Left hindlimb (tissue), 1 donor: ENCODE measurements at regions not wholly inside any gene's neighbourhood (a gene's known extent, or its start where the extent isn't known, plus 50 kb on each side); places are given as distances from the start of the nearest gene placed in this dataset.

Experiments used
- DNase-seq: peaks from one replicate; pipeline ENCODE4 v3.0.0-alpha.2; 2018

GRCh38 chr2:5751873-5752482, 59.8 kb downstream of the SOX11 start:
- DNase-seq = no peak

DNA sequence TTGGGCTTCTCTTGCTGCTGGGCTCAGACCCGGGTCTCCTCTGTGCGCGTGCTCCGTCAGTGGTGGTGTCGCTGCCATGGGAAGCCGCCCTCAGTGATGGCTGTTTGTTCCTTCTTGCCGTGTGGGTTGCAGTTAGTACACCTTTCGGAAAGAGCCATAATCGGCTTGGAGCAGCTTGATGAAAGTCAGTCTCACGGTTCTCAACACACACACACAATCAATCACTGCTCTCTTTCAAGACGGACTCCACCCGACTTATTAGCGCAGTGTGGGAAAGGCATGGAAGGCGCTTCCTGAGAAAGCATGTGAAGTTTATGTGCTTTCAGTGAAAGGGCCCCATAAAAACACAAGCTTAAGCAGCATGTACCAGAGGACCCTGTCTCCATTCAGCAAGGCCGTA, 64.1 kb downstream of the SOX11 start:
- DNase-seq = no peak

DNA sequence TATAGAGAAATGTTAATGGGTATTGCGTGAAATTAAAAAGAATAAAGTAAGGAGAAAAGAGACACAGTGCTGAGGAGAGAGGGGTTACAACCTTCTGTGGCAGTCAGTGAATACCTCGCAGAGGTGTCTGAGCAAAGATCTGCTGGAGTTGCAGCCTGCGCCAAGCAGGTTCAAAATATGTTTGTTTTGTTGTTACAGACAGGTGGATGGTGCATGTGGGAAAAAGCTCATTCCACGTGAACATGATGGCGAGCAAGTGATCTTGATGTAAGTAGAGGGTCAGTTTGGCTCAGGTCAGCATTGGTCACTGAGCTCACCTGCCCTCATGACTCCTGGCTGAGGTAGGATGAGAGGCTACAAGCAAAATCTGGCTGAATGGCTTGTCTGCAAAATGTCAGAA, 66.2 kb downstream of the SOX11 start:
- DNase-seq = no peak

GRCh38 chr2:5759949-5760348, 67.8 kb downstream of the SOX11 start:
- no peak for DNase-seq

GRCh38 chr2:5763531-5763930, 71.3 kb downstream of the SOX11 start:
- DNase-seq = no peak

DNA sequence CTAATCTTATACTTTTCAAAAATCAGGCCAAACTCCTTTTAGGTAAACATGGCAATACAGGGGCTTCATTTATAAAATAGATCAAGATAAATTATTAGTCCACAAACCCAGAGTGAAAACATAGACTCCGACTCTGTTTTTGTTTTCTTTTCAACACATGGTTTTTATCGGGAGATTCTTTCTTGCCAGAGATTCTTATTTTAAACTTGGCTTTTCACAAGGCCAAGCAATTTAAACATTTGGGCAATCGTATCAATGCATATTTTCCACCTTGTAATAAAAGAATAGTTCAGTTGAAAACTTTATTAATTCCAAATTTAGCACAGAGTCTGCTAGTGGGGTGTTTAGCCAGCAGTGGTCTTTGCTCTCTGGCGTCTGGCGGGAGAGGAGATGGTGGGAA, 71.9 kb downstream of the SOX11 start:
- DNase-seq = no peak

DNA sequence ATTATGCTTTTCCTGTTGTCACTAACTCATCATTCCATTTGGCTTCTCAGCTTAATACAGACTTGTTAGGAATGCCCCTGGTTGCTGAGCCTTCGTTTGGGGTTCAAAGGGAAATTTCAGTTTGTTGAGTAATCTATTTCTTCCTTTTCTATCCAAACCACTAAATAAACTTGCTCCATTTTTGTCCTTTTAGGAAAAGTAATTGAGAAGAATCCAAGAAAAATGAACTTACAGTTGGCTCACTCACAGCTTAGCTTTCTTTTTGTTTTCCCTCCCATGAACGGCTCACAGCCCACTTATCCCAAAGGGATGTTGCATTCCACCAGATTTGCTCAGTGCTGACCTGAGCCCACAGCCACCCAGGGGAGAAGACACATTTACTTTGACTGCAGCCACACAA, 73.9 kb downstream of the SOX11 start:
- DNase-seq = peak; percentile 64

GRCh38 chr2:5766561-5766960, 74.4 kb downstream of the SOX11 start:
- no peak for DNase-seq

- DNase-seq = no peak
Measured at GRCh38 chr2:5777131-5777535, 84.9 kb downstream of the SOX11 start.

DNA sequence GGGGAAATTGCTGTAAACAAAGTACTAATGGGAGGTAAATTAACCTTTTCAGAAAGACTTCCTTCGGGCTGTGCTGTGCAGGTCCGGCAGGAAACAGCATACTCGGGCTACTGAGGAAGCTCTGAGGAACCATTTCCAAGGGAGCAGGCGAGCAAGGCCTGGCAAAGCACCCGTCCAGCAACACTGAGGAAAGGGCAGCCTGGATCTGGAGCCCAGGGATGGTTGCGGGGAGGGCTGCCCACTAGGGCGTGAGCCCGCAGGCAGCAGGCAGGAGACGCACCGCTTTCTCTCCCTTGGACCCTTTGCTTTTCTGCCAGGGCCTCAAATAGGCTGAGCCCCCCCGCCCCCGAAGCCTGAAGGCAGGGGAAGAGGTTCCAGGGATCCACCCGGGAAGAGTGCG, 89.5 kb downstream of the SOX11 start:
- DNase-seq = no peak

DNA sequence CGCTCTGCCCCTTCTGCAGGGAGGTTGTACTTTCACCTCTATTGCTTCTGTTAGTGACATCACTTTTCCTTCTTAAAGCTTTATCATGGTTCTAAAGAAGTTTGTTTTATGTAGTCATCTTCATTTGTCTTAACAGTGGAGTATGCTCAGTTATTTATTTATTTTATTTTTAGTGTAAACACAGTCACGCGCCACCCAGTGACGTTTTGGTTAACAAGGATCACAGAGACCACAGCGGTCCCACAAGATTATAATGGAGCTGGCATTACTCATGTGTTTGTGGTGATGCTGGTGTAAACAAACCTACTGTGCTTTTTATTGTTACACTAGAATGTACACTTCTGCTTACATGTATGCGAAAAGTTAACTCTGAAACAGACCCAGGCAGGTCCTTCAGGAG, 89.9 kb downstream of the SOX11 start:
- DNase-seq = no peak

GRCh38 chr2:5788447-5788846, 96.3 kb downstream of the SOX11 start:
- no peak for DNase-seq

- no peak for DNase-seq
Measured at GRCh38 chr2:5791371-5791770, 99.2 kb downstream of the SOX11 start.

- no peak for DNase-seq
Measured at GRCh38 chr2:5794012-5794411, 101.8 kb downstream of the SOX11 start.

DNA sequence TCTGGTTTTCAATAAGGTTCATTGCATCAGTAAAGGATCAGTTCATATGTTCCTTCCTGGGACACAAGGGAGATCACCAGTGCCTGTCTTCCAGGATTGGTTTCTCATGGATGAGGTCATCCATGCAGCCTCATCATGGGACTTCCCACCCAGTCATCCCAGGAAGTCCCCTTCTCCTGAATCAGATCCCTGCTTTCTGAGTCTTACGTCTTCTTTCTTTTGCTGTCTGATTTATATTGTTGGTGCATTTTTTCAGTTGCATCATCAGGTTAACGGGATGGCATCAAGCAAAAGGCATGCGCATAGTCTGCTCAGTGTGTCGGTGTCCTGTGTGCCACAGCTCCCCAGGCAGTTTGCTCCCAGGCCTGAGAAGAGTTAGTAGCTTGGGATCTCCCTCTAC, 105.9 kb downstream of the SOX11 start:
- no peak for DNase-seq

GRCh38 chr2:5799348-5799747, 107.2 kb downstream of the SOX11 start:
- no peak for DNase-seq

DNA sequence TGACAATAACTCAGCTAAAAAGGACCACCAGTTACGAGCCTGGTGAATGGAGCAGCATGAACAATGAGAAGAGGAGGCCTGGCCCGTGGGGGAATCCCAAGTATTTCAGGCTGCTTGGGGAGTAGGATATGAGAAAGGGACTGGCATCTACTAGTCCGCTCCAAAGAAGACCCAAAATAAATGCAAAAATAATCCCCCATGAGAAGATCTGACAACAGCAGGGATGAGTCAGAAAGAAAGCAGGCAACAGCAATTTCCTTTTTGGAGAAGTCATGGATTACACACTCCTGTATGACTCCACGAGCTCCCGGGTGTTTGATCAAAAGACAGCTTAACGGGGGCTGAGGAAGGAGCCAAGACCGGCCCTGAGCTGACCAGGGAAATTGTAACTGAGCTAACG, 111.4 kb downstream of the SOX11 start:
- DNase-seq = no peak

DNA sequence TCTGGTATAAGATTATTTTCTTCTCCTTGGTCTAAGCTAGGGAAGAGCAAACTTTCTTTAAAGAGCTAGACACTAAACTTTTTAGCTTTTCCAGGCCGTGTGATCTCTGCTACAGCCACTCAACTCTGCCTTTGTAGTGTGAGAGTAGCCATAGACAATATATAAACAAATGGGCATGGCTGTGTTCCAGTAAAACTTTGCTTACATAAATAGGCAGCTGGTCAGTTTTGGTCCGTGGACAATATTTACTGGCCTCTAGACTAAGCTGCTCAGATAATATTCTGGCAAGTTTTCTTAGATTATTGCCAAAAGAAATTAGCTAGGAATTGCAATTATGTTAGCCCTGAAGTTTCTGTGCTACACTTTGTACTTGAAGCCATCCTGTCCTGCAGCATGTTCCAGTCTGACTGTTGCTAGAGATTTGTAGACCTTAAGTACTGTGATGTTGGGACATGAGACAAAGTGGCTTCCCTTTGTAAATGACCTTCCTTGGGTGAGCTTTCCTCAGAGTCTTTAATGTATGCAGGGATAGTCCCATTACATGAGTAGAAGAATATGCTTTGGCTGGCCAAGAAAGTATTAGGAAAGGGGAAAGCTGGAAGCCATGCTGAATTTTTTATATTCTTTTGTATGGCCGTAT, 126.9 kb downstream of the SOX11 start:
- DNase-seq = no peak

GRCh38 chr2:5824126-5824525, 131.9 kb downstream of the SOX11 start:
- no peak for DNase-seq

- no peak for DNase-seq
Measured at GRCh38 chr2:5825686-5826085, 133.5 kb downstream of the SOX11 start.

GRCh38 chr2:5826979-5827655, 134.9 kb downstream of the SOX11 start:
- DNase-seq = no peak

- no peak for DNase-seq
Measured at GRCh38 chr2:5834501-5834900, 142.3 kb downstream of the SOX11 start.

DNA sequence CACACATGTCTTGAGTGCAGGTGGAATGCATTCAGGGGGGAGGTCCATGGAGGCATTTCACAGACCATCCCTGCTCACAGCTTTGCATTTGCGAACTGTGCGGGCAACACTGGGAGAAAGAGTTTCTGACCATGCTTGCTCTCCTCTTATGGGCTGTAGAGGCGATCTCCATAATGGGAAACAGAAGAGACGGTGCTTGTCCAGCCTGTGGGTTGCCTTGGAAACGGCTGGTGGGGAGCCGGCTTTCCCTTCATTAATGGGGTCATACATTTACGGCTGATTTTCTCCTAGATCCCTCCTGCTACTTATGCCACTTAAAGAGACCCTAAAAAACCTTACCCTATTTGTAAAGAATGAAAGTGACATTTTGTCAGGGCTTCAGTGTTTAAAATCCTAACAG, 147.4 kb downstream of the SOX11 start:
- DNase-seq = peak; percentile 44

DNA sequence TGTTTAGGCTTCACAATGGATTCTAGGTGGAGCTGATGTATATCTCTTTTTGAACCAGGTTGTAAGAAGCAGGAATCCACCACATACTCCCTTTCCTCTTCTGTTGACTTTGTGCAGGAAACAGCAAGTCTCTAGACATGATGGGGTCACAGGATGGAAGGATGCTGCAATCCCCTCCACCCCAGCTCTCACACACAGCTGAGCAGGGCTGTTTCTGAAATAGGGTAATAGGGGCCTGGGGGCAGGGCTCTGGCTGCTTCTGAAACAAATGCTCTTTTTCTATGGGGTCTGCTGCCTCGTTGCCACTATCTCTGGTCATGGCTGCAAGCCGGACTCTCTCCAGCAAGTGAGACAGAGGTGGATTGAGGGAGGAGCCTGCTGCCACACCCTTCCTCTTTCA, 148.9 kb downstream of the SOX11 start:
- DNase-seq = no peak

DNA sequence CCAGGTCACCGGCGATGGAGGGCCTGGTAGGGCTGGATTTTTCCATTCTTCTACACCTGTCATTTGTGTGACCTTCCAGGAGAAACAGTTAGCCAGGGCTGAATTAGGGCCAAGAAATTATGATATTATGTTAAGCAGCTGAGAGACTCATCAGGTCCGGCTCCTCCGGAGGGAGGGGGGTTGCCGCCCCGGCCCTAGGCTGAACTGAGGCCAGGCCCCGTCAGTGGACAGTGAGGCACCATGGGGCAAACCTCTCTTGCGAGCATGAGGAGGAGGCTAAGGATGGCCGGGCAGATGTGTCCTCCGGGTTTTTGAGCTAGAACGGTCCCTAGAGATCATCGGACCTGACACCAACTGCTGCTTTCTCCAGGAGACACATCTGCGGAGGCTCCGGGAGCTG, 150.1 kb downstream of the SOX11 start:
- DNase-seq = no peak
